Suprapubic skin (tissue), 4 donors: ENCODE measurements at regions not wholly inside any gene's neighbourhood (a gene's known extent, or its start where the extent isn't known, plus 50 kb on each side); places are given as distances from the start of the nearest gene placed in this dataset.

Experiments used
- CTCF ChIP-seq, 2 donors: fragments of 200-600 bp in 1 of 2; fragments of 450-650 bp in 1 of 2; sonication (generic) in 1 of 2; IDR thresholded peaks; one replicate each; pipeline ENCODE4 v1.5.1; 2016 to 2019; ENCODE audit warnings: antibody characterized with exemption in 2 of 2, mild to moderate bottlenecking in 1 of 2, moderate library complexity in 1 of 2
- EP300 ChIP-seq: sonication (generic); formaldehyde crosslinking; IDR thresholded peaks from one replicate; pipeline ENCODE4 v1.6.1; 2017; ENCODE audit warnings: antibody characterized with exemption
- POLR2A ChIP-seq, 2 donors: fragments of 450-650 bp; IDR thresholded peaks; one replicate each; pipeline ENCODE4 v1.6.1; 2017; ENCODE audit warnings: antibody characterized with exemption in 2 of 2, mild to moderate bottlenecking in 2 of 2, moderate library complexity in 2 of 2
- POLR2AphosphoS5 ChIP-seq, 3 donors: sonication (generic); formaldehyde crosslinking; IDR thresholded peaks; one replicate each; pipeline ENCODE4 v1.6.1; 2017; ENCODE audit warnings: antibody characterized with exemption in 3 of 3

- TF ChIP-seq CTCF (IDR thresholded peaks at IDR 0.05), result no peak
- no peak for TF ChIP-seq POLR2A (IDR thresholded peaks at IDR 0.05)
- no peak for TF ChIP-seq POLR2AphosphoS5 (IDR thresholded peaks at IDR 0.05)
- no peak for TF ChIP-seq EP300
Measured at GRCh38 chr20:41704896-41705295, 86.7 kb upstream of the CHD6 start.
